ENCODE measurements at regions not wholly inside any gene's neighbourhood (a gene's known extent, or its start where the extent isn't known, plus 50 kb on each side); places are given as distances from the start of the nearest gene placed in this dataset.
"Not testable (repeated sequence)": the region's sequence is repeated elsewhere in the genome, so short reads cannot be mapped to it uniquely, and the experiment has no call there.

DNA sequence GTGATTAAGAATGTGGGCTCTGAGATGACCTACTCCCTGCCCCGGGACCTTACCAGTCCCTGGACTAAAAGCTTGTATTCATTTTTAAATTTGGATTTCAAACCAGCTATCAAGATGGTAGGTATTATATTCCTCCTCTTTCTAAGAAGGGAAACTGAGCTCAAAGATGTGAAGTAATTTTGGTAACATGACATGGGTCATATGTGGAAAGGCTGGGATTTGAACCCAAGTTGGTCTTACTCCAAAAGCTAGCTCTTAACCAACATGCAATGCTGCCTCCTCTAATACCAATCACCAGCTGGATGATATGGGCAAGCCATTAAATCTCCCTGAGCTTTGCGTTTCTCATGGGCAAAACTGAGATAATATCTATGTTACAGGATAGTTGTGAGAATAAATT is 166.4 kb upstream of the SLC38A2 start:
- peaks cover 1 to 7% (median 4%) of the 10 kb centered on the region in 7 donors for H3K9me3 Mint-ChIP-seq
- H3K4me1 ChIP-seq (ENCODE audit: control insufficient read depth in 1 of 2, insufficient read depth in 2 of 2, low read length in 2 of 2): peaks cover 9 to 10% of the 10 kb centered on the region in 2 donors
- intact Hi-C loops (cut with micrococcal nuclease): no loop called here
- TF ChIP-seq, protein P1, sequence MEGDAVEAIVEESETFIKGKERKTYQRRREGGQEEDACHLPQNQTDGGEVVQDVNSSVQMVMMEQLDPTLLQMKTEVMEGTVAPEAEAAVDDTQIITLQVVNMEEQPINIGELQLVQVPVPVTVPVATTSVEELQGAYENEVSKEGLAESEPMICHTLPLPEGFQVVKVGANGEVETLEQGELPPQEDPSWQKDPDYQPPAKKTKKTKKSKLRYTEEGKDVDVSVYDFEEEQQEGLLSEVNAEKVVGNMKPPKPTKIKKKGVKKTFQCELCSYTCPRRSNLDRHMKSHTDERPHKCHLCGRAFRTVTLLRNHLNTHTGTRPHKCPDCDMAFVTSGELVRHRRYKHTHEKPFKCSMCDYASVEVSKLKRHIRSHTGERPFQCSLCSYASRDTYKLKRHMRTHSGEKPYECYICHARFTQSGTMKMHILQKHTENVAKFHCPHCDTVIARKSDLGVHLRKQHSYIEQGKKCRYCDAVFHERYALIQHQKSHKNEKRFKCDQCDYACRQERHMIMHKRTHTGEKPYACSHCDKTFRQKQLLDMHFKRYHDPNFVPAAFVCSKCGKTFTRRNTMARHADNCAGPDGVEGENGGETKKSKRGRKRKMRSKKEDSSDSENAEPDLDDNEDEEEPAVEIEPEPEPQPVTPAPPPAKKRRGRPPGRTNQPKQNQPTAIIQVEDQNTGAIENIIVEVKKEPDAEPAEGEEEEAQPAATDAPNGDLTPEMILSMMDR (IDR thresholded peaks at IDR 0.05): no peak
- no peaks in the 10 kb centered on the region for H4K20me1 ChIP-seq (ENCODE audit: insufficient read depth, low read length)
- no peak overlapping the region for H2AFZ ChIP-seq (ENCODE audit: insufficient read depth, low read depth, low read length, poor library complexity, severe bottlenecking)
- H3K4me3 ChIP-seq (replicated peaks in 1 of 3; ENCODE audit: low read depth in 2 of 3, low read length in 3 of 3): no peak overlapping the region
- no peak overlapping the region for H3K4me2 ChIP-seq (replicated peaks; ENCODE audit: extremely low read depth, low read length, poor library complexity, severe bottlenecking)
- WGBS (ENCODE audit: insufficient coverage): no CpG with 5 or more reads among the region's 2 CpGs
- no peak for DNase-seq
- no peaks in the 10 kb centered on the region for H3K79me2 ChIP-seq (ENCODE audit: insufficient read depth, low read length)
- H3K36me3 Mint-ChIP-seq: no peaks in the 10 kb centered on the region
- no peak overlapping the region for H3K27ac ChIP-seq (ENCODE audit: low read depth in 1 of 2, low read length in 2 of 2)
- H3K4me3 Mint-ChIP-seq: no peak overlapping the region
- peaks cover 21% of the 10 kb centered on the region for H3K4me1 Mint-ChIP-seq
- no peaks in the 10 kb centered on the region for H3K27me3 Mint-ChIP-seq (ENCODE audit: low read depth in 3 of 3)
- no peak overlapping the region for H3K9ac ChIP-seq (ENCODE audit: insufficient read depth, low read length, poor library complexity, severe bottlenecking)
- no peaks in the 10 kb centered on the region for H3K27me3 ChIP-seq (ENCODE audit: control insufficient read depth in 2 of 2, insufficient read depth in 2 of 2, low read length in 2 of 2)
- no peaks in the 10 kb centered on the region for H3K9me3 ChIP-seq (replicated peaks in 1 of 2; ENCODE audit: control insufficient read depth in 1 of 2, insufficient read depth in 1 of 2, low read length in 2 of 2)
- H3K36me3 ChIP-seq (replicated peaks in 1 of 2; ENCODE audit: control insufficient read depth in 1 of 2, insufficient read depth in 2 of 2, low read length in 2 of 2): no peaks in the 10 kb centered on the region
- no peak overlapping the region for H3K27ac Mint-ChIP-seq

DNA sequence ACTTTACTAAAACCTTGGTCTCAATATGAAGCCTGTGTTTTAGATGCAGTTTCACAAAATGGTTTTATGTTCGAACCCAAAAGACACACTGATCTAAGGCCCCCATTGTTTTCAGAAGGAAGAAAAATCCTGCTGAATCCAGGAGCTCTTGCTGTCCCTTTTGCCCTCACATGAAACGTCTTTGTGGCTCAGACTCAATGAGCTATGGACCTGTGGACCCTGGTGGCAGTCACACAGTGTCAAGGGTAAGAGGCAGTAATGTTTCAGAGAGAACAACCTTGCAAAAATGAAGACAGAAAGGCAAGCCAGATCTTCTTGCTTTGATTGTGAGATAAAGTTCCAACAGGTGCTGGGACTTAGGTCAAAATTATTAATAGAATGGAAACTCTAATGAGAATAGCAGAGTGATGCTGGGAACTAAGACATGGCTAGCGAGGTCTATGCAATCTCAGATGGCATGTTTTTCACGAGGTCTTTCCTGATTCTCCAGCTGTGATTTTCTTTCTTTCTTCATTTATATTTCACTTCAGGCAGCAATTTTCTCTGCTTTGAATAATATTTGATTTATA is 164.9 kb upstream of the SLC38A2 start:
- 100% methylated on average over 2 of the region's 4 CpGs for WGBS (ENCODE audit: insufficient coverage)

DNA sequence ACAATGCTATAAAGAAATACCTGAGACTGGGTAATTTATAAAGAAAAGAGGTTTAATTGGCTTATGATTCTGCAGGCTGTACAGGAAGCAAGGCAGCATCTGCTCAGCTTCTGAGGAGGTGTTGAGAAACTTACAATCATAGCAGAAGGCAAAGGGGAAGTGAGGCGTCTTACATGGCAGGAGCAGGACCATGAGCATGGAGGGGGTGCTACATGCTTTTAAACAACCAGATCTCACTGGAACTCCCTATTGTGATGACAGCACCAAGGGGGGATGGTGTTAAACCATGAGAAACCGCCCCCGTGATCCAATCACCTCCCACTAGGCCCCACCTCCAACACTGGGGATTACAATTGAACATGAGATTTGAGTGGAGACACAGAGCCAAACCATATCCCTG is 163.7 kb upstream of the SLC38A2 start:
- H3K36me3 ChIP-seq (replicated peaks in 1 of 2; ENCODE audit: control insufficient read depth in 1 of 2, insufficient read depth in 2 of 2, low read length in 2 of 2); H4K20me1 ChIP-seq (ENCODE audit: insufficient read depth, low read length); H3K4me1 ChIP-seq (ENCODE audit: control insufficient read depth in 1 of 2, insufficient read depth in 2 of 2, low read length in 2 of 2); intact Hi-C loops (cut with micrococcal nuclease); H3K4me2 ChIP-seq (replicated peaks; ENCODE audit: extremely low read depth, low read length, poor library complexity, severe bottlenecking); H3K79me2 ChIP-seq (ENCODE audit: insufficient read depth, low read length); H3K9ac ChIP-seq (ENCODE audit: insufficient read depth, low read length, poor library complexity, severe bottlenecking); H3K9me3 ChIP-seq (replicated peaks in 1 of 2; ENCODE audit: control insufficient read depth in 1 of 2, insufficient read depth in 1 of 2, low read length in 2 of 2); H3K27me3 Mint-ChIP-seq (ENCODE audit: low read depth in 3 of 3); H3K4me3 ChIP-seq (replicated peaks in 1 of 3; ENCODE audit: low read depth in 2 of 3, low read length in 3 of 3); H3K36me3 Mint-ChIP-seq; H3K27me3 ChIP-seq (ENCODE audit: control insufficient read depth in 2 of 2, insufficient read depth in 2 of 2, low read length in 2 of 2); H3K27ac ChIP-seq (ENCODE audit: low read depth in 1 of 2, low read length in 2 of 2); H3K4me3 Mint-ChIP-seq: not testable (repeated sequence)
- peak overlapping the region; percentile 60 for H2AFZ ChIP-seq (ENCODE audit: insufficient read depth, low read depth, low read length, poor library complexity, severe bottlenecking)
- peaks cover 5 to 14% (median 9%) of the 10 kb centered on the region in 7 donors for H3K9me3 Mint-ChIP-seq
- DNase-seq: peak; percentile 57 to 59 (median 58)
- peak overlapping the region in 3 of 7 donors; percentile 11 to 75 (median 41) for H3K27ac Mint-ChIP-seq
- peaks cover 17% of the 10 kb centered on the region for H3K4me1 Mint-ChIP-seq
- WGBS (ENCODE audit: insufficient coverage): no CpG with 5 or more reads among the region's 3 CpGs

More for the DNA sequence above, 164.9 kb upstream of the SLC38A2 start:
- DNase-seq: no peak
- Histone ChIP-seq H4K20me1 (ENCODE audit: insufficient read depth, low read length) (no peaks in the 10 kb centered on the region), H3K79me2 (ENCODE audit: insufficient read depth, low read length) (no peaks in the 10 kb centered on the region), H3K9me3 (replicated peaks in 1 of 2; ENCODE audit: control insufficient read depth in 1 of 2, insufficient read depth in 1 of 2, low read length in 2 of 2) (no peaks in the 10 kb centered on the region), H2AFZ (ENCODE audit: insufficient read depth, low read depth, low read length, poor library complexity, severe bottlenecking) (no peak overlapping the region), H3K27me3 (ENCODE audit: control insufficient read depth in 2 of 2, insufficient read depth in 2 of 2, low read length in 2 of 2) (no peaks in the 10 kb centered on the region), H3K9ac (ENCODE audit: insufficient read depth, low read length, poor library complexity, severe bottlenecking) (no peak overlapping the region), H3K4me1 (ENCODE audit: control insufficient read depth in 1 of 2, insufficient read depth in 2 of 2, low read length in 2 of 2) (peaks cover 9 to 10% of the 10 kb centered on the region in 2 donors), H3K27ac (ENCODE audit: low read depth in 1 of 2, low read length in 2 of 2) (no peak overlapping the region), H3K36me3 (replicated peaks in 1 of 2; ENCODE audit: control insufficient read depth in 1 of 2, insufficient read depth in 2 of 2, low read length in 2 of 2) (no peaks in the 10 kb centered on the region), H3K4me3 (replicated peaks in 1 of 3; ENCODE audit: low read depth in 2 of 3, low read length in 3 of 3) (no peak overlapping the region), H3K4me2 (replicated peaks; ENCODE audit: extremely low read depth, low read length, poor library complexity, severe bottlenecking) (no peak overlapping the region)
- Mint-ChIP-seq H3K27me3 (ENCODE audit: low read depth in 3 of 3) (no peaks in the 10 kb centered on the region), H3K4me1 (peaks cover 19% of the 10 kb centered on the region), H3K9me3 (peaks cover 1 to 7% (median 3%) of the 10 kb centered on the region in 7 donors), H3K36me3 (no peaks in the 10 kb centered on the region), H3K27ac (no peak overlapping the region), H3K4me3 (no peak overlapping the region)
- TF ChIP-seq, protein P1 (IDR thresholded peaks at IDR 0.05): no peak
- intact Hi-C loops (cut with micrococcal nuclease): no loop called here

All from CD14-positive monocyte (primary cell).